Karpas-422 (cell line): ENCODE measurements at regions not wholly inside any gene's neighbourhood (a gene's known extent, or its start where the extent isn't known, plus 50 kb on each side); places are given as distances from the start of the nearest gene placed in this dataset.

Source experiments
- DNase-seq: peaks from one replicate; pipeline ENCODE4 v3.0.0-alpha.2; 2015
- H2AFZ ChIP-seq: fragments of 200-600 bp; sonication (generic); 2 replicates; pipeline ENCODE4 v1.6.1; 2014; ENCODE audit warnings: antibody characterized with exemption, low read length, mixed read lengths
- H3K27ac ChIP-seq: fragments of 200-600 bp; sonication (generic); 2 replicates; pipeline ENCODE4 v1.5.1; 2014; ENCODE audit warnings: mild to moderate bottlenecking, low read length, moderate library complexity
- H3K27me3 ChIP-seq: fragments of 200-600 bp; sonication (generic); 2 replicates; pipeline ENCODE4 v1.6.1; 2014; ENCODE audit warnings: low read length, mixed read lengths
- H3K36me3 ChIP-seq: fragments of 200-600 bp; sonication (generic); 2 replicates; pipeline ENCODE4 v1.6.1; 2014; ENCODE audit warnings: low read length, mixed read lengths; ENCODE audit not compliant: insufficient read depth
- H3K4me1 ChIP-seq: fragments of 200-600 bp; sonication (generic); 2 replicates; pipeline ENCODE4 v1.6.1; 2014; ENCODE audit warnings: mild to moderate bottlenecking, low read length, mixed read lengths
- H3K4me2 ChIP-seq: fragments of 200-600 bp; sonication (generic); 2 replicates; pipeline ENCODE4 v1.6.1; 2014; ENCODE audit warnings: low read length, low read depth, mild to moderate bottlenecking; ENCODE audit not compliant: poor library complexity, severe bottlenecking
- H3K4me3 ChIP-seq: fragments of 200-600 bp; sonication (generic); 2 replicates; pipeline ENCODE4 v1.5.1; 2014; ENCODE audit warnings: mild to moderate bottlenecking, antibody characterized with exemption, low read length, mixed read lengths
- H3K79me2 ChIP-seq: fragments of 200-600 bp; sonication (generic); 2 replicates; pipeline ENCODE4 v1.6.1; 2014; ENCODE audit warnings: mild to moderate bottlenecking, low read length, mixed read lengths
- H3K9ac ChIP-seq: fragments of 200-600 bp; sonication (generic); 2 replicates; pipeline ENCODE4 v1.6.0; 2014; ENCODE audit warnings: low read length
- H3K9me2 ChIP-seq: fragments of 200-600 bp; sonication (generic), shearing (Covaris generic); replicated peaks from 2 replicates; pipeline ENCODE4 v1.6.0; 2014; ENCODE audit warnings: mild to moderate bottlenecking, low read length, moderate library complexity; ENCODE audit not compliant: insufficient read depth
- H3K9me3 ChIP-seq: fragments of 300-700, 200-600 bp; sonication (generic); 2 replicates; pipeline ENCODE4 v1.6.1; 2014; ENCODE audit warnings: low read length, mixed read lengths
- H4K20me1 ChIP-seq: fragments of 200-600 bp; sonication (generic); 2 replicates; pipeline ENCODE4 v1.6.1; 2014; ENCODE audit warnings: mild to moderate bottlenecking, antibody characterized with exemption, low read length, low read depth; ENCODE audit not compliant: insufficient read depth

- Histone ChIP-seq H3K4me2 (no peak overlapping the region), H3K36me3 (no peaks in the 10 kb centered on the region), H3K9ac (no peak overlapping the region), H3K9me3 (no peaks in the 10 kb centered on the region), H4K20me1 (no peaks in the 10 kb centered on the region), H2AFZ (no peak overlapping the region), H3K4me1 (no peaks in the 10 kb centered on the region), H3K4me3 (no peak overlapping the region), H3K27me3 (no peaks in the 10 kb centered on the region), H3K27ac (no peak overlapping the region), H3K9me2 (no peaks in the 10 kb centered on the region), H3K79me2 (no peaks in the 10 kb centered on the region)
- DNase-seq: no peak
These were observed 245.0 kb downstream of the ACKR3 start for GRCh38 chr2:236814593-236814992.

GRCh38 chr2:236815746-236816145 lies 246.1 kb downstream of the ACKR3 start:
- H4K20me1 ChIP-seq: no peaks in the 10 kb centered on the region
- no peak for DNase-seq
- no peaks in the 10 kb centered on the region for H3K9me2 ChIP-seq

GRCh38 chr2:236816197-236817170 lies 246.9 kb downstream of the ACKR3 start:
- Histone ChIP-seq H3K4me2 (no peak overlapping the region), H3K9me3 (no peaks in the 10 kb centered on the region), H3K9me2 (no peaks in the 10 kb centered on the region), H2AFZ (no peak overlapping the region), H4K20me1 (no peaks in the 10 kb centered on the region), H3K27me3 (no peaks in the 10 kb centered on the region), H3K79me2 (no peaks in the 10 kb centered on the region), H3K4me1 (no peaks in the 10 kb centered on the region), H3K27ac (no peak overlapping the region), H3K4me3 (no peak overlapping the region), H3K36me3 (no peaks in the 10 kb centered on the region), H3K9ac (no peak overlapping the region)
- no peak for DNase-seq

More at GRCh38 chr2:236815746-236816145, 246.1 kb downstream of the ACKR3 start:
- Histone ChIP-seq H3K9ac (no peak overlapping the region), H3K79me2 (no peaks in the 10 kb centered on the region), H2AFZ (no peak overlapping the region), H3K4me1 (no peaks in the 10 kb centered on the region), H3K9me3 (no peaks in the 10 kb centered on the region), H3K4me2 (no peak overlapping the region), H3K27ac (no peak overlapping the region), H3K4me3 (no peak overlapping the region), H3K36me3 (no peaks in the 10 kb centered on the region), H3K27me3 (no peaks in the 10 kb centered on the region)

GRCh38 chr2:236818281-236819045 lies 248.8 kb downstream of the ACKR3 start:
- Histone ChIP-seq H3K36me3 (no peaks in the 10 kb centered on the region), H2AFZ (no peak overlapping the region), H3K79me2 (no peaks in the 10 kb centered on the region), H3K27ac (no peak overlapping the region), H3K4me3 (no peak overlapping the region), H3K9ac (no peak overlapping the region), H3K4me1 (no peaks in the 10 kb centered on the region), H3K4me2 (no peak overlapping the region), H3K9me2 (no peaks in the 10 kb centered on the region), H3K27me3 (no peaks in the 10 kb centered on the region), H4K20me1 (no peaks in the 10 kb centered on the region), H3K9me3 (no peaks in the 10 kb centered on the region)
- no peak for DNase-seq

- Histone ChIP-seq H3K9me3 (no peaks in the 10 kb centered on the region), H3K4me2 (no peak overlapping the region), H3K27me3 (no peaks in the 10 kb centered on the region), H3K9ac (no peak overlapping the region), H4K20me1 (no peaks in the 10 kb centered on the region), H3K9me2 (no peaks in the 10 kb centered on the region), H2AFZ (no peak overlapping the region), H3K4me3 (no peak overlapping the region), H3K4me1 (no peaks in the 10 kb centered on the region), H3K36me3 (no peaks in the 10 kb centered on the region), H3K27ac (no peak overlapping the region), H3K79me2 (no peaks in the 10 kb centered on the region)
- no peak for DNase-seq
These were observed 249.8 kb downstream of the ACKR3 start for GRCh38 chr2:236819275-236820002.

- H2AFZ ChIP-seq: no peak overlapping the region
- H3K9me2 ChIP-seq: no peaks in the 10 kb centered on the region
- H3K9ac ChIP-seq: no peak overlapping the region
- H3K79me2 ChIP-seq: no peaks in the 10 kb centered on the region
- H3K4me3 ChIP-seq: no peak overlapping the region
- H3K4me2 ChIP-seq: no peak overlapping the region
- H3K27ac ChIP-seq: no peak overlapping the region
- H3K36me3 ChIP-seq: no peaks in the 10 kb centered on the region
- no peaks in the 10 kb centered on the region for H3K9me3 ChIP-seq
- H4K20me1 ChIP-seq: no peaks in the 10 kb centered on the region
- H3K4me1 ChIP-seq: no peaks in the 10 kb centered on the region
- no peak for DNase-seq
- H3K27me3 ChIP-seq: no peaks in the 10 kb centered on the region
These were observed 251.2 kb downstream of the ACKR3 start for GRCh38 chr2:236820763-236821344.

GRCh38 chr2:236823041-236823629 lies 253.5 kb downstream of the ACKR3 start:
- H3K9ac ChIP-seq: no peak overlapping the region
- no peaks in the 10 kb centered on the region for H3K36me3 ChIP-seq
- H3K9me2 ChIP-seq: no peaks in the 10 kb centered on the region
- no peaks in the 10 kb centered on the region for H3K4me1 ChIP-seq
- H2AFZ ChIP-seq: no peak overlapping the region
- H3K4me3 ChIP-seq: no peak overlapping the region
- DNase-seq: no peak
- no peak overlapping the region for H3K4me2 ChIP-seq
- no peak overlapping the region for H3K27ac ChIP-seq
- no peaks in the 10 kb centered on the region for H3K9me3 ChIP-seq
- no peaks in the 10 kb centered on the region for H3K79me2 ChIP-seq
- no peaks in the 10 kb centered on the region for H4K20me1 ChIP-seq
- H3K27me3 ChIP-seq: no peaks in the 10 kb centered on the region
